C4-2B (cell line): ENCODE measurements at regions not wholly inside any gene's neighbourhood (a gene's known extent, or its start where the extent isn't known, plus 50 kb on each side); places are given as distances from the start of the nearest gene placed in this dataset.

Experiments used
- ZFX ChIP-seq: fragments of 450-650 bp; IDR thresholded peaks from 2 replicates; pipeline ENCODE4 v1.6.1; 2017
- TF ChIP-seq, protein P1 (sequence below): fragments of 450-650 bp; conservative IDR thresholded peaks from 2 replicates; pipeline ENCODE4 v1.5.1; 2017; ENCODE audit warnings: mild to moderate bottlenecking

- TF ChIP-seq, protein P1, sequence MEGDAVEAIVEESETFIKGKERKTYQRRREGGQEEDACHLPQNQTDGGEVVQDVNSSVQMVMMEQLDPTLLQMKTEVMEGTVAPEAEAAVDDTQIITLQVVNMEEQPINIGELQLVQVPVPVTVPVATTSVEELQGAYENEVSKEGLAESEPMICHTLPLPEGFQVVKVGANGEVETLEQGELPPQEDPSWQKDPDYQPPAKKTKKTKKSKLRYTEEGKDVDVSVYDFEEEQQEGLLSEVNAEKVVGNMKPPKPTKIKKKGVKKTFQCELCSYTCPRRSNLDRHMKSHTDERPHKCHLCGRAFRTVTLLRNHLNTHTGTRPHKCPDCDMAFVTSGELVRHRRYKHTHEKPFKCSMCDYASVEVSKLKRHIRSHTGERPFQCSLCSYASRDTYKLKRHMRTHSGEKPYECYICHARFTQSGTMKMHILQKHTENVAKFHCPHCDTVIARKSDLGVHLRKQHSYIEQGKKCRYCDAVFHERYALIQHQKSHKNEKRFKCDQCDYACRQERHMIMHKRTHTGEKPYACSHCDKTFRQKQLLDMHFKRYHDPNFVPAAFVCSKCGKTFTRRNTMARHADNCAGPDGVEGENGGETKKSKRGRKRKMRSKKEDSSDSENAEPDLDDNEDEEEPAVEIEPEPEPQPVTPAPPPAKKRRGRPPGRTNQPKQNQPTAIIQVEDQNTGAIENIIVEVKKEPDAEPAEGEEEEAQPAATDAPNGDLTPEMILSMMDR, result no peak
- TF ChIP-seq ZFX, result no peak
Observed at GRCh38 chr2:239590995-239591915, 190.4 kb upstream of the HDAC4 start.
